DND-41 (cell line): ENCODE measurements at regions not wholly inside any gene's neighbourhood (a gene's known extent, or its start where the extent isn't known, plus 50 kb on each side); places are given as distances from the start of the nearest gene placed in this dataset.

Experiments used
- EZH2 ChIP-seq: IDR thresholded peaks from 3 replicates; pipeline ENCODE4 v1.6.1; 2012; ENCODE audit warnings: borderline replicate concordance, low read depth, mild to moderate bottlenecking, moderate library complexity, low read length, inconsistent platforms; ENCODE audit not compliant: severe bottlenecking
- TF ChIP-seq, protein P1 (sequence below): IDR thresholded peaks from 2 replicates; pipeline ENCODE4 v1.5.1; 2012; ENCODE audit warnings: borderline replicate concordance, low read length, moderate library complexity, mild to moderate bottlenecking; ENCODE audit not compliant: poor library complexity, severe bottlenecking; ENCODE audit errors: extremely low read depth

- TF ChIP-seq, protein P1, sequence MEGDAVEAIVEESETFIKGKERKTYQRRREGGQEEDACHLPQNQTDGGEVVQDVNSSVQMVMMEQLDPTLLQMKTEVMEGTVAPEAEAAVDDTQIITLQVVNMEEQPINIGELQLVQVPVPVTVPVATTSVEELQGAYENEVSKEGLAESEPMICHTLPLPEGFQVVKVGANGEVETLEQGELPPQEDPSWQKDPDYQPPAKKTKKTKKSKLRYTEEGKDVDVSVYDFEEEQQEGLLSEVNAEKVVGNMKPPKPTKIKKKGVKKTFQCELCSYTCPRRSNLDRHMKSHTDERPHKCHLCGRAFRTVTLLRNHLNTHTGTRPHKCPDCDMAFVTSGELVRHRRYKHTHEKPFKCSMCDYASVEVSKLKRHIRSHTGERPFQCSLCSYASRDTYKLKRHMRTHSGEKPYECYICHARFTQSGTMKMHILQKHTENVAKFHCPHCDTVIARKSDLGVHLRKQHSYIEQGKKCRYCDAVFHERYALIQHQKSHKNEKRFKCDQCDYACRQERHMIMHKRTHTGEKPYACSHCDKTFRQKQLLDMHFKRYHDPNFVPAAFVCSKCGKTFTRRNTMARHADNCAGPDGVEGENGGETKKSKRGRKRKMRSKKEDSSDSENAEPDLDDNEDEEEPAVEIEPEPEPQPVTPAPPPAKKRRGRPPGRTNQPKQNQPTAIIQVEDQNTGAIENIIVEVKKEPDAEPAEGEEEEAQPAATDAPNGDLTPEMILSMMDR = no peak
- no peak for TF ChIP-seq EZH2
Observed at GRCh38 chr4:65921180-65921579, 250.9 kb upstream of the EPHA5 start.
